ENCODE measurements at regions not wholly inside any gene's neighbourhood (a gene's known extent, or its start where the extent isn't known, plus 50 kb on each side); places are given as distances from the start of the nearest gene placed in this dataset.

- DNase-seq: no peak
These were observed 216.0 kb downstream of the RAD51AP2 start for GRCh38 chr2:17302281-17302680.

- no peak for DNase-seq
These were observed 216.8 kb downstream of the RAD51AP2 start for GRCh38 chr2:17301437-17301836.

GRCh38 chr2:17299891-17300540 lies 218.2 kb downstream of the RAD51AP2 start:
- no peak for DNase-seq

GRCh38 chr2:17298453-17298852 lies 219.8 kb downstream of the RAD51AP2 start:
- no peak for DNase-seq

- no peak for DNase-seq
These were observed 221.6 kb downstream of the RAD51AP2 start for GRCh38 chr2:17296686-17297085.

GRCh38 chr2:17289669-17290068 lies 228.6 kb downstream of the RAD51AP2 start:
- no peak for DNase-seq

GRCh38 chr2:17287183-17287582 lies 231.1 kb downstream of the RAD51AP2 start:
- no peak for DNase-seq

- DNase-seq: no peak
These were observed 235.4 kb downstream of the RAD51AP2 start for GRCh38 chr2:17282826-17283225.

- no peak for DNase-seq
These were observed 236.0 kb downstream of the RAD51AP2 start for GRCh38 chr2:17282245-17282644.

GRCh38 chr2:17276220-17276619 lies 242.0 kb downstream of the RAD51AP2 start:
- no peak for DNase-seq

- DNase-seq: no peak
These were observed 245.4 kb downstream of the RAD51AP2 start for GRCh38 chr2:17272652-17273525.

GRCh38 chr2:17272170-17272569 lies 246.1 kb downstream of the RAD51AP2 start:
- no peak for DNase-seq

- no peak for DNase-seq
These were observed 246.8 kb downstream of the RAD51AP2 start for GRCh38 chr2:17271416-17271815.

GRCh38 chr2:17270894-17271293 lies 247.3 kb downstream of the RAD51AP2 start:
- DNase-seq: no peak

GRCh38 chr2:17263570-17263968 lies 254.7 kb downstream of the RAD51AP2 start:
- no peak for DNase-seq

GRCh38 chr2:17262854-17263569 lies 255.2 kb downstream of the RAD51AP2 start:
- no peak for DNase-seq

GRCh38 chr2:17259613-17260012 lies 258.6 kb downstream of the RAD51AP2 start:
- no peak for DNase-seq

GRCh38 chr2:17258861-17259260 lies 259.4 kb downstream of the RAD51AP2 start:
- no peak for DNase-seq

- no peak for DNase-seq
These were observed 260.9 kb downstream of the RAD51AP2 start for GRCh38 chr2:17257189-17257909.

GRCh38 chr2:17255071-17255470 lies 263.2 kb downstream of the RAD51AP2 start:
- no peak for DNase-seq

- DNase-seq: no peak
These were observed 263.8 kb downstream of the RAD51AP2 start for GRCh38 chr2:17254421-17254820.

- DNase-seq: no peak
These were observed 266.0 kb downstream of the RAD51AP2 start for GRCh38 chr2:17252258-17252657.

- no peak for DNase-seq
These were observed 267.1 kb downstream of the RAD51AP2 start for GRCh38 chr2:17251171-17251570.

Data from EL (cell line).